Stomach (tissue), 8 donors: ENCODE measurements at regions not wholly inside any gene's neighbourhood (a gene's known extent, or its start where the extent isn't known, plus 50 kb on each side); places are given as distances from the start of the nearest gene placed in this dataset.

ENCODE experiments used
- DNase-seq, 2 donors: peaks; one replicate each; pipeline versions ENCODE4 v3.0.0 to v3.0.0-alpha.2; 2013 to 2019
- H3K27ac ChIP-seq, 5 donors: fragments of 200-600 bp in 4 of 5; sonication (generic) in 4 of 5; one replicate each; pipeline ENCODE4 v1.5.1; 2013 to 2019; ENCODE audit warnings: mild to moderate bottlenecking in 1 of 5, moderate library complexity in 1 of 5
- H3K27me3 ChIP-seq, 3 donors: fragments of 200-600 bp; sonication (generic); one replicate each; pipeline ENCODE4 v1.5.1; 2017 to 2019; ENCODE audit warnings: mixed run types in 1 of 3
- H3K36me3 ChIP-seq, 4 donors: fragments of 200-600 bp; sonication (generic); 1 replicate in 3 of 4; 2 replicates in 1 of 4; pipeline ENCODE4 v1.5.1; 2016 to 2019
- H3K4me1 ChIP-seq, 4 donors: fragments of 200-600 bp; sonication (generic); one replicate each; pipeline ENCODE4 v1.5.1; 2016 to 2019
- H3K4me3 ChIP-seq, 4 donors: fragments of 200-600 bp; sonication (generic) in 3 of 4; one replicate each; pipeline ENCODE4 v1.5.1; 2016 to 2019; ENCODE audit warnings: mild to moderate bottlenecking in 1 of 4
- H3K9me3 ChIP-seq, 4 donors: fragments of 200-600 bp; sonication (generic); one replicate each; pipeline ENCODE4 v1.5.1; 2016 to 2019
- EP300 ChIP-seq: sonication (generic); formaldehyde crosslinking; IDR thresholded peaks from one replicate; pipeline ENCODE4 v1.6.1; 2017; ENCODE audit warnings: antibody characterized with exemption
- POLR2A ChIP-seq, 4 donors: fragments of 450-650 bp; IDR thresholded peaks; one replicate each; pipeline ENCODE4 v1.6.1; 2016; ENCODE audit warnings: antibody characterized with exemption in 4 of 4, control low read depth in 2 of 4, mild to moderate bottlenecking in 1 of 4, moderate library complexity in 1 of 4
- POLR2AphosphoS5 ChIP-seq, 3 donors: sonication (generic); formaldehyde crosslinking; IDR thresholded peaks; one replicate each; pipeline ENCODE4 v1.6.1; 2016; ENCODE audit warnings: antibody characterized with exemption in 3 of 3
- WGBS, 5 donors: extraction: QIAGEN DNeasy Blood & Tissue Kit in 3 of 5; methylation state at CpG; one replicate each; pipeline versions ENCODE4 v1.1.5 to v1.1.7; 2013 to 2018; 5-methylcytosine and 5-hydroxymethylcytosine counted together
- intact Hi-C: fragments of 100-400 bp; cut with DNase I; formaldehyde crosslinking; loops from one replicate; pipeline ENCODE4 v1.15.1; 2023; ENCODE audit warnings: low total_unique reads
- TF ChIP-seq, protein P1 (sequence below), 7 experiments: fragments of 450-650 bp in 4 of 7; fragments of 200-600 bp in 3 of 7; sonication (generic) in 3 of 7; IDR thresholded peaks; one replicate each; pipeline ENCODE4 v1.5.1; 2016 to 2019; ENCODE audit warnings: antibody characterized with exemption in 7 of 7, control low read depth in 2 of 7, mild to moderate bottlenecking in 1 of 7
- donor health status: healthy with polysubstance abuse.
- donor health status: Bipolar disorder and iron deficiency.
- donor health status: healthy.

DNA sequence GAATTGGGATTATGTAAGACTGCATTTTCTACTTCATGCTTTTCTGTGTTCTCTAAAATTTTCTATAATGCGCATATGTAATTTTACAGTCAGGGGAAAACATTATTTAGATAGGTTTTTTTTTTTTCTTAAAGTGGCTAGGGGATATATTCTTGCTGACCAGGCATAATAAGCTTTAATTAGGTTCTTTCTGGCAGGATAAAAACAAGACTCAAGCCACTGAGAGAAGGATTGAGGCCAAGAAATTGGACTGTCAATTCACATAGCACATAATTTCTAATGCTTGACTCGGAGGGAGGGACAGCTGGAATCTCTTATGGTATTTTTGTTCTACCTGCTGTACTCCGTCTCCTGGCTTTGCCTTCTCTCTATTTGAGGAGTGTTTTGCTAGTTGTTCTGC is 119.8 kb upstream of the NPVF start:
- no peaks in the 10 kb centered on the region for H3K9me3 ChIP-seq
- H3K36me3 ChIP-seq = no peaks in the 10 kb centered on the region
- H3K27ac ChIP-seq = no peak overlapping the region
- no peak for DNase-seq
- no peaks in the 10 kb centered on the region for H3K27me3 ChIP-seq
- no peak for TF ChIP-seq POLR2A (IDR thresholded peaks at IDR 0.05)
- no peak overlapping the region for H3K4me3 ChIP-seq
- peaks cover 0 to 3% (median 0%) of the 10 kb centered on the region in 4 donors for H3K4me1 ChIP-seq
- intact Hi-C loops = no loop called here
- WGBS, 5 donors = 83 to 87% (median 85%) methylated on average over 3 of the region's 3 CpGs

DNA sequence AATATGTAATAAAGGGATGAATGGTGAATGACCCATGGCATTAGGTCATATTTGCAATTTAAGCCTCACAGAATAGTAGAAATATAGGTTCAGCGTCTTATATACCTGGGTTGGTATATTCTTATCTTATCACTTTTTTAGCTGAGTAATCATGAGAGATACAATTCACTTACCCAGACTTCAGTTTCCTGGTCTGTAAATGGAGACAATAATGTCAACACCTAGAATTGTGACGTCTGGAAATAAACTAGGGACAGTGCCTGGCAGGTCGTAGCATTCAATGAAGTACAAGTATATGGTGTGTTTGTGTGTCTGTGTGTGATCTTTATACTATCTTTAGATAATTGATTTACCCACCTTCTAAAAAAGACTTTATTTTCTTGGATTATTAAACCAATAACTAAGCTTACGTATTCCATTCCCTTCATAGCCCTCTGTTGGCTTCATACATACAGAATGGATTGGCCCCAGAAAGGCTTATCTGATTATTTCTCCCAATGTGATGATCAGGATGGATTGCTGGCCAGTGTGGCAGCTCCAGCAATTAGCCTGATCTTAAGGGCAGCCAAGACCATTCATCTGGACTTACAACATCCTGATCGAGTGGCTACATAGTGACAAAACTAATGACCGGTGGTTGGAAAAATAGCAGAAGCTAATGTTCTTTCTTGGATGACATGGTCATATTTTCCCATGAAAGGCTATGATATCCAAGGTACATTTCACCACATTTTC is 121.2 kb upstream of the NPVF start:
- DNase-seq = no peak
- 58 to 68% (median 63%) methylated on average over 6 of the region's 6 CpGs for WGBS, 5 donors
- no peaks in the 10 kb centered on the region for H3K27me3 ChIP-seq
- H3K36me3 ChIP-seq = no peaks in the 10 kb centered on the region
- no peak overlapping the region for H3K27ac ChIP-seq
- H3K4me3 ChIP-seq = no peak overlapping the region
- peaks cover 0 to 3% (median 0%) of the 10 kb centered on the region in 4 donors for H3K4me1 ChIP-seq
- TF ChIP-seq POLR2A (IDR thresholded peaks at IDR 0.05) = no peak
- TF ChIP-seq EP300 = no peak
- TF ChIP-seq, protein P1, sequence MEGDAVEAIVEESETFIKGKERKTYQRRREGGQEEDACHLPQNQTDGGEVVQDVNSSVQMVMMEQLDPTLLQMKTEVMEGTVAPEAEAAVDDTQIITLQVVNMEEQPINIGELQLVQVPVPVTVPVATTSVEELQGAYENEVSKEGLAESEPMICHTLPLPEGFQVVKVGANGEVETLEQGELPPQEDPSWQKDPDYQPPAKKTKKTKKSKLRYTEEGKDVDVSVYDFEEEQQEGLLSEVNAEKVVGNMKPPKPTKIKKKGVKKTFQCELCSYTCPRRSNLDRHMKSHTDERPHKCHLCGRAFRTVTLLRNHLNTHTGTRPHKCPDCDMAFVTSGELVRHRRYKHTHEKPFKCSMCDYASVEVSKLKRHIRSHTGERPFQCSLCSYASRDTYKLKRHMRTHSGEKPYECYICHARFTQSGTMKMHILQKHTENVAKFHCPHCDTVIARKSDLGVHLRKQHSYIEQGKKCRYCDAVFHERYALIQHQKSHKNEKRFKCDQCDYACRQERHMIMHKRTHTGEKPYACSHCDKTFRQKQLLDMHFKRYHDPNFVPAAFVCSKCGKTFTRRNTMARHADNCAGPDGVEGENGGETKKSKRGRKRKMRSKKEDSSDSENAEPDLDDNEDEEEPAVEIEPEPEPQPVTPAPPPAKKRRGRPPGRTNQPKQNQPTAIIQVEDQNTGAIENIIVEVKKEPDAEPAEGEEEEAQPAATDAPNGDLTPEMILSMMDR (IDR thresholded peaks at IDR 0.05) = no peak
- TF ChIP-seq POLR2AphosphoS5 (IDR thresholded peaks at IDR 0.05) = no peak
- intact Hi-C loops = no loop called here
- H3K9me3 ChIP-seq = no peaks in the 10 kb centered on the region

DNA sequence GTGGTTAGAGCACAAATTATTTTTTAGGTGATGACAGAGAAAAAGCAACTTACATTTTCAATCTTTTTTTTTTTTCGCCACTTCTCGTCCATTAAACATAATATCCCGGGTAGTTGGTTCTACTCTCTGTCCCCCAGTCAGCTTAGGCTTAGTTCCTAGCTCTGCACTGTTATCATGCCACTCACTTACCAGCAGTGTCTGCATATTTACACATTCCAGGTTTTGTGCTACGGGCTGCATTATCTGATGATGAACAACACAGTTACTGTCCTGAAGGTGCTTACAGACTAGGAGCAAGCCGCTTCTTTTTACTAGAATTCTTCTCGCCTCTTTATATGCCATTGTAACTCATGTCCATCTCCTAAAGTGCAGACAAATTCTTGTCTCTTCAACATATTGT is 121.8 kb upstream of the NPVF start:
- DNase-seq = no peak
- H3K4me1 ChIP-seq = peaks cover 0 to 3% (median 0%) of the 10 kb centered on the region in 4 donors
- WGBS, 5 donors = 70 to 88% (median 83%) methylated on average over 6 of the region's 6 CpGs
- no peak for TF ChIP-seq EP300
- TF ChIP-seq, protein P1 (IDR thresholded peaks at IDR 0.05) = no peak
- no peak for TF ChIP-seq POLR2A (IDR thresholded peaks at IDR 0.05)
- TF ChIP-seq POLR2AphosphoS5 (IDR thresholded peaks at IDR 0.05) = no peak
- no peak overlapping the region for H3K27ac ChIP-seq
- intact Hi-C loops = no loop called here
- H3K9me3 ChIP-seq = no peaks in the 10 kb centered on the region
- no peaks in the 10 kb centered on the region for H3K36me3 ChIP-seq
- H3K27me3 ChIP-seq = no peaks in the 10 kb centered on the region
- no peak overlapping the region for H3K4me3 ChIP-seq

DNA sequence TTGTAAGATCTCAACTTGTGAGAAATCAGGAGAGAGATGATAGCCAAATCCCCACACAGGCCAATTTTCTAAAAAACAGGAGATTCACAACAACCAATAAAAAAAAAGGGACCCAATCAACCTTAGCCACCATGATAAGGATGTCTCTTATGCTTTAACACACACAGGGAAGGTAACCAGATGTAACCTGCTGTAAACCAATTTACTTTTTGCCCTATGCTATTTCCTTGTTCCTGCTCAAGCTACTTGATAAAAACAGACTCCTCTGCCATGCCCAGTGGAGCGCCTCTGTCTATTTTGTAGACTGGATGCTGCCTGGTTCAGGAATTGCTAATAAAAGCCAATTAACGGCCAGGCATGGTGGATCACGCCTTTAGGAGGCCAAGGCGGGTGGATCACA is 123.5 kb upstream of the NPVF start:
- H3K9me3 ChIP-seq = no peaks in the 10 kb centered on the region
- no peak for TF ChIP-seq POLR2AphosphoS5 (IDR thresholded peaks at IDR 0.05)
- TF ChIP-seq EP300 = no peak
- no peak for TF ChIP-seq POLR2A (IDR thresholded peaks at IDR 0.05)
- TF ChIP-seq, protein P1 (IDR thresholded peaks at IDR 0.05) = no peak
- no peaks in the 10 kb centered on the region for H3K27me3 ChIP-seq
- H3K27ac ChIP-seq = no peak overlapping the region
- H3K4me3 ChIP-seq = no peak overlapping the region
- intact Hi-C loops = no loop called here
- H3K36me3 ChIP-seq = no peaks in the 10 kb centered on the region
- DNase-seq = no peak
- H3K4me1 ChIP-seq = peaks cover 0 to 3% (median 0%) of the 10 kb centered on the region in 4 donors
- WGBS, 5 donors = 86 to 92% (median 90%) methylated on average over 4 of the region's 4 CpGs

DNA sequence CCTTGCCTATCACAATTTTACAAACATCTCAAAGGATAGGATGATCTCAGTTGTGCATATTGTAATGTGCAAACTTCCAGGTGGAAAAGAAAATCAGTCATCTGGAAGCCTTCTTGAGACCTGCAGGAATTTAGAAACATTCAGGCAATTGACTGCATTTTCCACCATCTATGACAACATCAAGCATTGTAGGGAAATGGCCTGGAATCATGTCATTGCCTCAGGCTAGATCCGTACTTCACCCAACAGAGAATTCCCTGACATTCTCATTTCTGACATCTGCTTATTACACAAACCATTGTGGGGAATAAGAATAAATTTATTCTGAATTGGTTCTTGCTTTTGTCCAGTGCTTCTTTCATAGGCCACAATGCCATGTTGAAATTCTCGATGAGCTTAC is 124.9 kb upstream of the NPVF start:
- intact Hi-C loops = no loop called here
- Histone ChIP-seq H3K4me3 (no peak overlapping the region), H3K27me3 (no peaks in the 10 kb centered on the region), H3K27ac (no peak overlapping the region), H3K4me1 (peaks cover 0 to 3% (median 0%) of the 10 kb centered on the region in 4 donors), H3K36me3 (no peaks in the 10 kb centered on the region), H3K9me3 (no peaks in the 10 kb centered on the region)
- no peak for DNase-seq
- TF ChIP-seq, protein P1 (IDR thresholded peaks at IDR 0.05) = no peak
- TF ChIP-seq EP300 (no peak), POLR2A (IDR thresholded peaks at IDR 0.05) (no peak), POLR2AphosphoS5 (IDR thresholded peaks at IDR 0.05) (no peak)
- whole genome bisulfite sequencing, 5 donors = 74 to 97% (median 94%) methylated on average over 2 of the region's 2 CpGs
